H1 (cell line): ENCODE measurements at regions not wholly inside any gene's neighbourhood (a gene's known extent, or its start where the extent isn't known, plus 50 kb on each side); places are given as distances from the start of the nearest gene placed in this dataset.

Experiments used
- NRF1 ChIP-seq: IDR thresholded peaks from 2 replicates; pipeline ENCODE4 v1.6.1; 2011; ENCODE audit warnings: mild to moderate bottlenecking, low read depth, low read length, improper control_type of control experiment
- TF ChIP-seq, protein P1 (sequence below): IDR thresholded peaks from 2 replicates; pipeline ENCODE4 v1.6.1; 2012; ENCODE audit warnings: inconsistent platforms

DNA sequence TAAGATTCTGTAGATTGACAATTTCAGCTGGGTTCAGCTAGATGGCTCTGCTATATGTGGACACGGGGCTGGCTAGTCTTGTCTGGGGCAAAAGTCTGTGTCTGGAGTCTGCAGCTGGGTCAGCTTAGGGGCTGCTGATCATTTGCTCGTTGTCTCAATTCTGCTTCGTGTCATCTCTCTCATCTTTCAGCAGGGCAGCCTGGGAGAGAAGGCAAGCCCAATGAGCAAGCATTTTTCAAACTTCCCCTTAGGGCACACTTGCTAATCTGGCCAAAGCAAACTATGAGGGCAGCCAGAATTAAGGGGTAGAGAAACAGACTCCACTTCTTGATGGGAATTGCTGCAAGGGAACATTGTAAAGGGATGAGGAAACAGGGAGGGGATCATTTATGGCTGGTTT is 462.6 kb downstream of the SLC4A3 start:
- no peak for TF ChIP-seq NRF1
- TF ChIP-seq, protein P1, sequence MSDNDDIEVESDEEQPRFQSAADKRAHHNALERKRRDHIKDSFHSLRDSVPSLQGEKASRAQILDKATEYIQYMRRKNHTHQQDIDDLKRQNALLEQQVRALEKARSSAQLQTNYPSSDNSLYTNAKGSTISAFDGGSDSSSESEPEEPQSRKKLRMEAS: no peak
